Urinary bladder (tissue), 3 donors: ENCODE measurements at regions not wholly inside any gene's neighbourhood (a gene's known extent, or its start where the extent isn't known, plus 50 kb on each side); places are given as distances from the start of the nearest gene placed in this dataset.
A peak's percentile ranks its signal among the peaks of the same experiment; 100 is the strongest.

ENCODE experiments used
- DNase-seq: peaks from one replicate; pipeline ENCODE4 v3.0.0-alpha.2; 2015; ENCODE audit errors: extremely low spot score
- H3K27ac ChIP-seq: one replicate; pipeline ENCODE4 v1.5.1; 2013; ENCODE audit warnings: low read depth, mild to moderate bottlenecking, moderate library complexity
- H3K36me3 ChIP-seq: one replicate; pipeline ENCODE4 v1.6.1; 2013; ENCODE audit warnings: mild to moderate bottlenecking, moderate library complexity; ENCODE audit not compliant: insufficient read depth
- H3K4me1 ChIP-seq: one replicate; pipeline ENCODE4 v1.6.1; 2013; ENCODE audit warnings: mild to moderate bottlenecking, moderate library complexity; ENCODE audit not compliant: insufficient read depth
- H3K4me3 ChIP-seq: one replicate; pipeline ENCODE4 v1.5.1; 2013; ENCODE audit warnings: low read depth, low read length
- WGBS: extraction: QIAGEN DNeasy Blood & Tissue Kit; methylation state at CpG from one replicate; pipeline ENCODE4 v1.1.7; 2013; 5-methylcytosine and 5-hydroxymethylcytosine counted together
- donor health status: healthy with polysubstance abuse.
- donor health status: healthy.

DNA sequence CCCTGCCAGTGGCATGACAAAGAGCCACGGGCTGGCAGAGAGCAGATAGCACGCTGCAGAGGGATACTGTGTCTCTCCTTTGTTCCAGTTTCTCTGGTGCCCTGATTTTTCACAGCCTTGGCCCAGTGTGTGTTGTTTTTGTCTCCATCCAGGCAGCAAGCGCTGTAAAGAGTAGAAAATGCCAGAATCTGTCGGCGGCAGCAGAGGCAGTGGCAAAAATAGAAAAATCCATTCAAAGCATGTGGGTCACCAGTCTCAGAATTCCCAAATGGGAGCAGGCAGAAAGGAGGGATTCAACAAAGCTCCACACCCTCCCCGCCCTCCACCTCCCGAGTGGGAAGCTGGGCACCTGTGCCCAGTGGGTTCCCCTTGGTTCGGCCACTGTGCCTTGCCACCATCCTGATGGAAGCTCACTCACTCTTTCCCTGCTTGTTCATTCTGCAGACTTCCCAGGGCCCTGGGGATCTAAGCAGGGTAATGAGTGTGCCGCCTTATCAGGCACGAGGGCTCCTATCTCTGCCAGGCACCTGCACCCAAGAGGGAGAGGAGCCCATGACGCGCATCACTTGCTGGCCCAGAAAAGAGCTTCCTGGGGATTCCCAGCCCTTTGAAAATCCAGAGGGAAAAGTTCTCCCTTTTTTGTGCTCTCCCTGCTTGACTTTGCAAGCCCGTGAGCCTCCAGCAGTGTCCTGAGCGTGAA lies 416.9 kb downstream of the IRS2 start:
- no peak overlapping the region for H3K27ac ChIP-seq
- H3K4me3 ChIP-seq, result no peak overlapping the region
- 82% methylated on average over 14 of the region's 14 CpGs for WGBS
- no peak for DNase-seq
- no peaks in the 10 kb centered on the region for H3K4me1 ChIP-seq
- H3K36me3 ChIP-seq, result no peaks in the 10 kb centered on the region

- 82% methylated on average over 4 of the region's 4 CpGs for WGBS
- Histone ChIP-seq H3K36me3 (no peaks in the 10 kb centered on the region), H3K4me1 (no peaks in the 10 kb centered on the region), H3K27ac (no peak overlapping the region), H3K4me3 (no peak overlapping the region)
- DNase-seq, result no peak
These were observed 418.2 kb downstream of the IRS2 start for GRCh38 chr13:109368230-109368629.

DNA sequence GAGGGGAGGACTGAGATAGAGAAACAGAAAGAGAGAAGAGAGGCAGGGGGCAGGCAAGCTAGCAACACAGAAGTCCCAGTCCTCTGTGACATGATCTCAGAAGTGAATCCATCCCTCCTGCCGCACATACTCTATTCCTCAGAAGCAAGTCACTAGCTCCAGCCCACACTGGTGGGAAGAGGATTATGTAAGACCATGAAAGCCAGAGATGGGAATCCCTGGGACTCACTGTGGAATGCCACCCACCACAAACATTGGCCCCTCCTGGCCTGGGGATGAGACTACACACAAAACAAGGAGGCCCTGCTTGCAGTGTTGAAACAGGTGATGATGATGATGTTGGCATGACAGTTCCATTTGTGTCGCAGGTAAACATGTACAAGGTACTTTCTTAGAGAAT lies 419.9 kb downstream of the IRS2 start:
- WGBS, result 95% methylated on average over 2 of the region's 2 CpGs
- no peak overlapping the region for H3K4me3 ChIP-seq
- H3K36me3 ChIP-seq, result no peaks in the 10 kb centered on the region

DNA sequence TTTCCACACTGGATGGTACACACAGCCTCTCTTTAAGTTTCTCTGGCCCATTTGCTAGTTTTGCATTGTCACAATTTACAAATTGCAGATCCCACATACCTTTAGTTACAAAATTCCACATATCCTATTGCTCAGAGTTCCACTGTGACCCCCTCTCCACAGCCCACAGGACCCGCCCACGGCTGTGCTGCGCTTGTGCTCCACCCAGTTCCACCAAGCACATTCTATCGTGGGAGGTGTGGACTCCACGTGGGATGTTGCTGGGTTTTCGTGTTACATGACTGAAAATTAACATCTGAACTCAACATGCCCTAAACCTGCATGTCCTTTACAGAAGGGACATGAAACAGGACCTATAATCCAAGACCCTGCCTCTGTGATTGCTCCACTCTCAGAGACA lies 423.0 kb downstream of the IRS2 start:
- WGBS, result 90% methylated on average over 6 of the region's 6 CpGs
- no peaks in the 10 kb centered on the region for H3K4me1 ChIP-seq
- DNase-seq, result no peak
- H3K36me3 ChIP-seq, result no peaks in the 10 kb centered on the region
- H3K4me3 ChIP-seq, result no peak overlapping the region
- no peak overlapping the region for H3K27ac ChIP-seq

More for the DNA sequence above, 419.9 kb downstream of the IRS2 start:
- H3K4me1 ChIP-seq, result no peaks in the 10 kb centered on the region
- no peak for DNase-seq
- no peak overlapping the region for H3K27ac ChIP-seq

DNA sequence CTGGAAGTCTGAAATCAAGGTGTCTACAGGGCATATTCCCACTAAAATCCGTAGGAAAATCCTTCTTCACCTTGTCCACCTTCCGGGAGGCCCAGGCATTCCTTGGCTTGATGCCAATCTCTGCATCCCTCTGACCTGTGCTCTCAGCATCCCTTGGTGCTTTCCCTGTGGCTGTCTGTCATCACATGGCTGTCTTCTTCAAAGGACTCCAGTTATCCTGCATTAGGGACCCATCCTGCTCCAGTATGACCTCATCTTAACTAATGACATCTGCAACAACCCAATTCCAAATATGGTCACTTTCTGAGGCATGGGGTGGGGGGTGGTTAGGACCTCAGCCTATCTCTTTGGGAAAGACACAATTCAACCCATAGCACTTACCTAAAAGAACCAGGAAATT lies 423.8 kb downstream of the IRS2 start:
- WGBS, result 65% methylated on average over 2 of the region's 2 CpGs
- no peaks in the 10 kb centered on the region for H3K36me3 ChIP-seq

GRCh38 chr13:109361562-109362289 lies 424.7 kb downstream of the IRS2 start:
- no peak for DNase-seq
- no peak overlapping the region for H3K27ac ChIP-seq
- no peaks in the 10 kb centered on the region for H3K4me1 ChIP-seq
- WGBS, result 80% methylated on average over 11 of the region's 11 CpGs
- no peak overlapping the region for H3K4me3 ChIP-seq
- no peaks in the 10 kb centered on the region for H3K36me3 ChIP-seq

More for the DNA sequence above, 423.8 kb downstream of the IRS2 start:
- DNase-seq, result no peak
- Histone ChIP-seq H3K4me3 (no peak overlapping the region), H3K4me1 (no peaks in the 10 kb centered on the region), H3K27ac (no peak overlapping the region)

DNA sequence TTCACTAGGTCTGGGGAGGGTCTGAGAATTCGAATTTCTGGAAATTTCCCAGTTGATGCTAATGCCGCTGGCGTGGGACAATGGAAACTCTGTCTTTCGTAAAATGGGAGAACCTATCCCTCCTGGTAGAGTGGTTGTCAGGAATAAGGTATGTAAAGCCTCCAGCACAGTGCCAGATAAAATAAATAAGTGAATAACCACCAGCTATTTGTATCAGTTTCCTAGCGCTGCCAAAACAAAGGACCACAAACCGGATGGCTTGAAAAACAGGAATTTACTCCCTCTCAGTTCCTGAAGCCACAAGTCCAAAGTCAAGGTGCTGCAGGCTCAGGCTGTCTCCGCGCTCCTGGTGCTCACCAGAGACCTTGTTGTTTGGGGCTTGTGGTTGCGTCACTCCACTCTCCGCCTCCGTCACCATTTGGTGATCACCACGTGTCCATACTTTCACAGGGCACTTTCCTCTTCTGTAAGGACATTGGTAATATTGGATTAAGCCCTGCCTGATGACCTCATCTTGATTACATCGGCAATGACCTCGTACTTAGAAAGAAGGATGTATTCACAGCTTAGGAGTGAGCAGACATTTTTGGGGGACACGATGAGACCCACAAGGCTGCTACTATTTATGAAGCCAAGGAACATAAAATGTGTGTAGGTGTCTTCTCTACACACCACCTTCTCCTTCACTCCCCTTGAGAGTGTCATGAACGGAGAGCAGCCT lies 428.5 kb downstream of the IRS2 start:
- WGBS, result 94% methylated on average over 16 of the region's 16 CpGs
- no peak overlapping the region for H3K27ac ChIP-seq
- no peaks in the 10 kb centered on the region for H3K4me1 ChIP-seq
- H3K36me3 ChIP-seq, result no peaks in the 10 kb centered on the region
- H3K4me3 ChIP-seq, result no peak overlapping the region
- no peak for DNase-seq

DNA sequence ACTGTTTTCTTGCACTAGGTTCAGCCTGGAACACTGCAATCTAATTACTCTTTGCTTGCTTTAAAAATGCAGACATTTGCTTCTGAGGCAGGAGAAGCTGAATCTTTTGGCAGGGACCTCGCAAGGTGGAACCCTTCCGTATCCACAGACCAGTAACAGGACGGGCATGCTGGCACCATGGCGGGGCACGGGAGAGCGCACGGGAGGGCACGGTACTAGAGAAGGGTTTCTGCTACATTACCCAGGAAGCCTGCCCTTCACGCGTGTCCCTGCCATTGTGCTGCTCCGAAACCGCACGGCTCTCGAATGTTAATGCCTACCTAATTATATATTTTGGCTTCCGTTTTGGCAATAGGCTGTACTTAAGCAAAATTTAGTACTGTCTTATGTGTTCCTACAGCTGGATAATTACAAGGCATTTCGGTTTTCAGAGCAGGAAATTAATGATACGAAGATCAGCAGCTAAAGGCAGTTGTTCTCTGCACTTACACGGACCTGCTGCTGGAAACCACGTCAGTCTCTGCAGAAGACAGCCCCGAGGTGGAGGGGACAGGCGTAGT lies 430.4 kb downstream of the IRS2 start:
- Histone ChIP-seq H3K4me3 (no peak overlapping the region), H3K27ac (no peak overlapping the region), H3K36me3 (no peaks in the 10 kb centered on the region), H3K4me1 (no peaks in the 10 kb centered on the region)
- 92% methylated on average over 21 of the region's 21 CpGs for WGBS
- no peak for DNase-seq

- no peaks in the 10 kb centered on the region for H3K4me1 ChIP-seq
- no peaks in the 10 kb centered on the region for H3K36me3 ChIP-seq
- WGBS, result 83% methylated on average over 4 of the region's 4 CpGs
- H3K27ac ChIP-seq, result no peak overlapping the region
- no peak overlapping the region for H3K4me3 ChIP-seq
- DNase-seq, result no peak
These were observed 431.2 kb downstream of the IRS2 start for GRCh38 chr13:109355166-109355565.

- DNase-seq, result no peak
- H3K4me1 ChIP-seq, result no peaks in the 10 kb centered on the region
- H3K36me3 ChIP-seq, result no peaks in the 10 kb centered on the region
- no peak overlapping the region for H3K27ac ChIP-seq
- WGBS, result 98% methylated on average over 1 of the region's 1 CpG
- no peak overlapping the region for H3K4me3 ChIP-seq
These were observed 435.1 kb downstream of the IRS2 start for GRCh38 chr13:109351236-109351635.

- H3K27ac ChIP-seq, result no peak overlapping the region
- WGBS, result 65% methylated on average over 3 of the region's 3 CpGs
- H3K4me1 ChIP-seq, result no peaks in the 10 kb centered on the region
- H3K4me3 ChIP-seq, result no peak overlapping the region
- no peak for DNase-seq
- H3K36me3 ChIP-seq, result no peaks in the 10 kb centered on the region
These were observed 437.7 kb downstream of the IRS2 start for GRCh38 chr13:109348519-109349258.

GRCh38 chr13:109346060-109346459 lies 440.3 kb downstream of the IRS2 start:
- DNase-seq, result no peak
- WGBS, result 84% methylated on average over 2 of the region's 2 CpGs
- H3K27ac ChIP-seq, result no peak overlapping the region

GRCh38 chr13:109345433-109345941 lies 440.9 kb downstream of the IRS2 start:
- Histone ChIP-seq H3K4me1 (no peaks in the 10 kb centered on the region), H3K4me3 (no peak overlapping the region), H3K27ac (no peak overlapping the region), H3K36me3 (no peaks in the 10 kb centered on the region)
- WGBS, result 60% methylated on average over 5 of the region's 5 CpGs
- peak; percentile 40 for DNase-seq

More at GRCh38 chr13:109346060-109346459, 440.3 kb downstream of the IRS2 start:
- no peaks in the 10 kb centered on the region for H3K4me1 ChIP-seq
- H3K4me3 ChIP-seq, result no peak overlapping the region
- no peaks in the 10 kb centered on the region for H3K36me3 ChIP-seq
